ENCODE measurements at regions not wholly inside any gene's neighbourhood (a gene's known extent, or its start where the extent isn't known, plus 50 kb on each side); places are given as distances from the start of the nearest gene placed in this dataset.
"Not testable (repeated sequence)": the region's sequence is repeated elsewhere in the genome, so short reads cannot be mapped to it uniquely, and the experiment has no call there.

DNA sequence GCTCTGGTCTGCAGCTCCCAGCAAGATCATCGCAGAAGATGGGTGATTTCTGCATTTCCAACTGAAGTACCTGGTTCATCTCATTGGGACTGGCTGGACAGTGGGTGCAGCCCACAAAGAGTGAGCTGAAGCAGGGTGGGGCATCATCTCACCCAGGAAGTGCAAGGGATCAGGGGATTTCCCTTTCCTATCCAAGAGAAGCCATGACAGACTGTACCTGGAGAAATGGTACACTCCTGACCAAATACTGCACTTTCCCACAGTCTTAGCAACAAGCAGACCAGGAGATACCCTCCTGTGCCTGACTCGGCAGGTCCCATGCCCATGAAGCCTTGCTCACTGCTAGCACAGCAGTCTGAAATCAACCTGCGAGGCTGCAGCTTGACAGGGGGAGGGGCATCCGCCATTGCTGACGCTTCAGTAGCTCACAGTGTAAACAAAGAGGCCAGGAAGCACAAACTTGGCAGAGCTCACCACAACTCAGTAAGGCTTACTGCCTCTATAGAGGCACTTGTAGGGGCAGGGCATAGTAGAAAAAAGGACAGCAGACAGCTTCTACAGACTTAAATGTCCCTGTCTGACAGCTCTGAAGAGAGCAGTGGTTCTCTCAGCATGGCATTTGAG, 60.5 kb downstream of the AREG start:
- not testable (repeated sequence) for DNase-seq

DNA sequence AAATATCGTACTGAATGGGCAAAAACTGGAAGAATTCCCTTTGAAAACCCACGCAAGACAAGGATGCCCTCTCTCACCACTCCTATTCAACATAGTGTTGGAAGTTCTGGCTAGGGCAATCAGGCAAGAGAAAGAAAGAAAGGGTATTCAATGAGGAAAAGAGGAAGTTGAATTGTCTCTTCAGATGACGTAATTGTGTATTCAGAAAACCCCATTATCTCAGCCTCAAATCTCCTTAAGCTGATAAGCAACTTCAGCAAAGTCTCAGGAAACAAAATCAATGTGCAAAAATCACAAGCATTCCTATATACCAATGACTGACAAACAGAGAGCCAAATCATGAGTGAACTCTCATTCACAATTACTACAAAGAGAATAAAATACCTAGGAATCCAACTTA, 64.4 kb downstream of the AREG start:
- not testable (repeated sequence) for DNase-seq

DNA sequence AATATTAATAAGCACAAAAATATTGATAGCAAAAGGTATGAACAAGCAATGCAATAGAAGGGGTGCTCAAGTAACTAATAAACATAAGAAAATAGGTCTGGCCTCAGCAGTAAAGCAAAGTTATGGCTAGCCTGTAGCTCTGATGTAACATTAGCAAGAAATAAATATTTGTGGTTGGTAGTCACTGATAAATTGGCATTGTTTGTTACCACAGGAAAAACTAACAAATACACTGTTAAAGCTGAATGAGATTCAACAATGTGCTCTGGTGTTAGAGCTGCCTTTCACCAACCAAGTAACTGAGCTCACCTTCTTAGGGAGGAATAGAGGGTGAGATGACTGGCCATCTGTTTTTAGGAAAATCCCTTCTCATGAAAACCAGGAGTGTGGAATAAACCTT, 71.4 kb downstream of the AREG start:
- no peak for DNase-seq

DNA sequence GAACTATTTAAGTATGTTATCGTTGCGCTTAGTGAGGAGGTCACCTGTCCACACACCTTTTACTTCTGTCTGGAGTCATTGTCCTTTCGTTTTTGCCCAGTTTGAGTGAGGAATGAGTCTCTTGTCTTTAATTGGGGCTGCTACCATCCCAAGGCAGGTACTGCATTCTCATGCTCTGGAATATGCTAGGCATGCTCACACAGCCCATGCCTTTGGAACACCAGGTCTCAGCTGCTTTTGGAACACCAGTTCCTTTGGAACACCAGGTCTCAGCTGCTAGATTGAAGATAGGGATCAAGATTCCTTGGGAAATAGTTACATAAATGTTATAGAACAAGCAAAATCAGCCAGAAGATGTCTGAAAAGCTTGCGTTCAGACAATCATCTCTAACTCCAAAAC, 73.1 kb downstream of the AREG start:
- DNase-seq: no peak

DNA sequence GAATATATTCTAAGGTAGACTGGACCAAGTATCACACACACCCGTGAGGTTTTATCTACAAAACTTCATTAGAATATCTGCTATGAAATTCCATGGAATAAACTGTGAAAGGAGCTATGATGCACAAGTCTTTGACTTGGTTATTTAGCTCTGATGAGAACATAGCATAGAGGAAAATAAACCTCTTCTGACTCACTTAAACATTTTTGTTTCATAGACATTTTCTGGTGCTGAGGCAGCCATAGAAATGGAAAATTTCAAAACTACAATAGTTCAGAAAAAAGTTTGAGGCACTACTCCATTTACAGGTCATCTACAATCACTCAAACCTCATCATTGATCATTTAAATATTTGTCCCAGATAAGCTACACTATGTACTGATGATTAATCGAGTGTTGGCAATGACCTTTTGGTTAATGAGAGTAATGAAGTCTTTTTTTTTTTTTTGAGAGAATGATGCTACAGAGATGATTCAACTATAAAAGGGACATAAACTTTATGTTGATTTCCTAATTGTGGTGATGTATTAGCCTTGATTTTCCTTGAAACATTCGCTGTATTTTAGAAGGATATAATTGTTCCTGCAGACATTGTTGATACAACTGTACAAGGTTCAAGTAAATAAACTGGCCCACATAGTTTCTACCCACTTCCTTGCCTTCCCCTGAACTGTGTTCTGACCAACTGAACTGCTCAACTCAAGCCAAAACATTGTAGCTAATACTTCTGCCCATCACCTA, 77.5 kb downstream of the AREG start:
- no peak for DNase-seq

DNA sequence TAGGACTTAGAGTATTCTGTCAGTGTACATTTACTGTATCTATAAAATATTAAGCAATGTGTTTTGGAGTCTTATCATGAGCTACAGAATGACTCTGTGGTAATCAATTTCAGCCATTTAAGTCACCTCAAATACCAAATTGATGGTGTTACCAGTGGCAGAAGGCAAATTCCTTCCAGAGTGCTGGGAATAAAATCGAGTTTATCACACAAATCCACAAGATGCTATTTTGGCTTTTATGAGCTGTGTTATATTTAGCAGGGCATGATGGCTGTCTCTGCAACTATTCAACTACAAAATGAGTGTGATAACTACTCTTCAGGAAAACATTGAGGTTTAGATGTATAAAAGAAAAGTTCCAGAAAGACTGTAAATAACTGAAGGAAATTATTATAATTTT, 78.2 kb downstream of the AREG start:
- no peak for DNase-seq

DNA sequence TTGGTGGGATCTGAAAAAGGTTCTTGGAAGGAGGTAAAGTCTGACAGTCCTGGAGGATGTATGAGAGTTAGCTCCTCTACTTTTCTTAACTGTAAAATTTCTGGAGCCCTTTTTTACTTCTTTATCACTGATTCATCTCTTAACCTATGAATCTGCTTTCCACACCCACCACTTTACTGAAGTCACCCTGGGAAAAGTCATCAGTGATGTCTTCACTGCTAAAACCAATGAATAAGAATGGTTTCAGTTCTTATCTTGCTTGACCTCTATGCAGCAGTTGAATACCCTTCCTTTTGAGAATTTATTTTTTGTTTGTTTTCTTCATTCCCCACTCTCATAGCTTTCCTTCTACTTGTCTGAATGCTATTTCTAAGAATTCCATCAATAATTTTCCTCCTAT, 80.0 kb downstream of the AREG start:
- no peak for DNase-seq

DNA sequence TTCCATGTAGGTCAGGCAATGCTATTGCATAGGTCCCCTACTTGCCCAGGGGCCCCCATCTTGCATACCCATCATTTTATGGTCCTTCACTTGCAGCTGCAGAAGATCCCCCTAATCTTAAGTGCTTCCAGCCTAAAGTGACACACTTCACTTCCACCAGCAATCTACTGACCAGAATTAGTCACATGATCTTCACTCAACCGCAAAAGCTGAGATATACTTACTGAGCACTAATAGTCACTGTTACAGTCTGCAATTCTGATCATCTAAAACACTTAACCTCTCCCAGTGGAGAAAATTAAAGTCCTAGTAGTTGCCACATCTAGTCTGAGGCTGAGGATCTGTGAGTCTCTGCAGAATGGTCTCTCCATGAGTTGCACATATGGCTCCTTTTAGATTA, 82.1 kb downstream of the AREG start:
- no peak for DNase-seq

DNA sequence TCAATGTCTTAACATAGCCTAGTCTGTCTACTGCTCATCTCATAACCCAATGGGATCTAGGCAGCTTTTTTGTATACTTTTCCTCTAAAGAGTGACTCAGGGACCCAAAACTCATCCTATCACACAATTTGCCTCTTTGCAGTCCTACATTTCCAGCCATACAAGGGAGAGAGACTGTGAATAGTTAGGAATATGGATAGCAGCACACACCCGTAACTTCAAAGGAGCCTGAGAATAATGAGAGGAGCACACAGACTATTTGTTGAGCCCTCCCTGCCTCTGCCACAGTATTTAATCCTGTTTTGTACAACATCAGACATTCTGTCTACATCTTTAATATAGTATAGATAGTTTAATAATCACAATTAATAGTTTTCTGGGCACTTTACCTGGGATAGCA, 83.2 kb downstream of the AREG start:
- no peak for DNase-seq

DNA sequence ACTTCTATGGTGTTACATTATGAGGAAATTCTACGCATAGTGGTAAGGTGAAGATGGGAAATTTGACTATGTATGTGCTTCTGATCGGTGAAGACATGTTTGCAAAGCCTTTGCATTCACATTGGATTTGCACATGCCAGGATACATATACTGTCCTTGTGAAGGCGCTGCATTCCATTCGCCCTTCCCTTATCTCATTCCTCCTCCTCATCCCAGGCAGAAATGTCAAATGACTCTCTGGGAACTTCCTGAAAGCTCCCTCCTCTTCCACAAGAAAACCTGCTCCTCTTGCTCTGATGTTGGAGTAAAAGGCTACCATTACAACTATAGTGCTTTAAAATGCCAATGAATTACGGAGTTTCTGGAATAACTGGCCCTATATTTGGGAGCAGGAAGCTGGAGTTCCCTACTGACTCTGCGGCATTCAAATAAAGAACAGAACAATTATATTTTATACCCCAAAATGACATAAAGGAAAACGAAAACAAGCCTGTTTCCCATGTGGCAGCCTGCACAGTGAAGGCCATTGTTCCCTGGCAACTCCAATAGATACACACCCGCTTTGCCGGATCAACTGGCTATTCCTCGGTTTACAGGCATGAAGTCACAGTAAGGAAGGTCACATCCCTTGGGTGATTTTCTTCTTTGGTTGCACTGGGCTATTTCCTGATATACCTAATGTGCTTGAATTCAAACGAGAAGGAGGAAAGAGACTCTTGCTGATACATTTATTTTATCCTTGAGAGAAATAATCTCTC, 84.5 kb downstream of the AREG start:
- DNase-seq: no peak

DNA sequence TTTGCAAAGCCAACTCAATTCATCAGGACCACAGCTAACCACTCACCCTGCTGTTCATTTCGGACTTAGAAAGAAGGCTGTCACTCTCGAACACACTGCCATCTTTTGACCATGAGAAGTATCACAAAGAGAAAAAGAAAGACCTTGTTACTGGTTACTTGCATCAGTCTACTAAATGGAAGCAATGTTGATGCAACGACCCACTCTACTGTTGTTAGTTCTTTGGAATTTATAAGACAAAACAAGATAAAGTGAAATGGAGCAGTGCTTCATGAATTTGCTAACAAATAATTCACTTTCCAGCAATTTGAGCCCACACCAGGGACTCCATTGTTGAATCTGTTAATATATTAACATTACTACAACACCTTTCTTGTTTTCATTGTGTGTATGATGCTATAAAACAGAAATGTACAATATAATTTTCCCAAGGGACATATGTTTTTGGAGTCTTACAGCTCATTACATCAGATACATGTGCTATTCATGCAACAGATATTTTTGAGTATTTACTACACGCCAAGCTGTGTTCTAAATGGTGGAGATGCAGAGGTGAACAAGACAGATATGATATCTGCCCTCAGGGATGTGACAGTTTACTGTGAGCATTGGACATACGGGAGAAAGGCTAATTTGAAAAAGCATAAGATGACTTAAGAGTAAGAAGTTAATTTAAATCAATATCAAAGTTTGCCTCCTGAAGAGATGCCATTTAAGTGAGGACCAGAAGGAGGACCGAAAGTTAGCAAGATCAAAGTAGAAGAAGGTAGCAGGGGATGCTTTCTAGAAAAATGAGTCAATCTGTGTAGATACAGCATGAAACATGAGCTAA, 87.2 kb downstream of the AREG start:
- DNase-seq: no peak

DNA sequence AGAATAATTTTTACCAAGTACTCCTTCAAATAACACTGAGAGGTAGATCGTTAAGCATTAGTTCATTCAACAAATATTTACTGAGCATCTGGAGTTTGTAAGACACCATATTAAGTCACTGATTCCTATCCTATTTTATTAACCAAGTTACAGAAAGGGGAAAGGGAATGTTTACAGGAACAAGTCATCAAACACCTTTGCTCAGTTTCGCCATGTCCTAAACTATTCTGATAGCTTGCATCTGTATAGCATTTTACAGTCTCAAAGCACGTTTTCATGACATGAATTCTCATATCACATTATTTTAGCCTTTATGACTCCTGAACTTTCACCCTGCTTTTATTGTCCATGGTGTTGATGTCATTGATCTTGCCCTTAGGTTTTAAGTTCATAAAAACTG, 89.2 kb downstream of the AREG start:
- DNase-seq: no peak

DNA sequence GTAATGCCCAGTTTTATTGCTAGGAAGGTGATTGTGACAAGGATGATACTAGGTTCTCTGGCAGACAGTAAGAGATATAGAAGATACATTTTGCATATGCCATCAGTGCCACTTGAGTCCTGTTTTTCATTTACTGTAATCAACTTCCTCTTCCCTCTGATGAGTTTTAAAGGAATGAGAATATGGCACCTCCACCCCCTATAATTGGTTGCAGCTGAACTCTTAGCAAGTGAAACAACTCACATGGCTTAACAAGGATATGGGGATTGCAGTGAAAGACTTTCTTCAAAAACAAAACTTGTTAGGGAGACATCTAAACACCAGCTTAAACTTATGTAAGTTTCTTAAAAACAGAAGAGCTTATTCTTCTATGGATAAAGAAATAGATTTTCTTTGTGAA, 90.0 kb downstream of the AREG start:
- DNase-seq: no peak

DNA sequence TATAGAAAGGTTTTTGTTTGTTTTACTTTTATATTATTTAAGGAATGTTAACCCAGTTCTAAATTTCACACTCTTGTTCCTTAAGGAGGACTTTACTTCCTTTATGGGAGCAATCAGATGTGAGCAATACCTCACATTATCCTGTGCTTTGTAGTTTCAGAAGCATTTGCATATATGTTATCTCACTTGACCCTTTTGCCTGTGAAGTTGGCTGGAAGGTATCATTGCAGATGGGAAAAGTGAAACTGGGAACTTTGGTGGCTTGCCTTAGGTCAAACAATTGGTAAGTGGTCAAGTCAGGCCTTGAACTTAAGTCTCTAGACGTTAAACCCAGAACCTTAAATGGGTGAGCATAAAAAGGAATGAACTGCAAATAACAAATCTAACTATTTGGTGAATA, 90.6 kb downstream of the AREG start:
- no peak for DNase-seq

DNA sequence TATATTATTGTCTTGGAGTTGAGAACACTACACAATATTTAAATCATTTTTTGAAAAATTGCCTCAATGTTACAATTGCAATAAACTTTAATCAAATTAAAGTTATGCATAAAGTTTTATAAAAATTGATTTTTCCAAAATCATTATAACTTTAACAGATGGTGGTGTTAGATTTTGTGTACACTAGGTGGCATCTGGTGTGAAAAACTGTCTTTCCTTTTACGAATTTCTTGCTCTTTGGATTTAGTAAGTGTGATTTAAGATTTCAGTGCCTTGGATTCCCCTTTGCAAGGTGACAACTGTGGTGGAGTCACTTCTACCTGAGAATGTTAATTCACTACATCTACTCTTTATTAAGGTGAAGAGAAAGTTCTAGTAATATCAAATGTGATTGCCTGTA, 91.6 kb downstream of the AREG start:
- no peak for DNase-seq

DNA sequence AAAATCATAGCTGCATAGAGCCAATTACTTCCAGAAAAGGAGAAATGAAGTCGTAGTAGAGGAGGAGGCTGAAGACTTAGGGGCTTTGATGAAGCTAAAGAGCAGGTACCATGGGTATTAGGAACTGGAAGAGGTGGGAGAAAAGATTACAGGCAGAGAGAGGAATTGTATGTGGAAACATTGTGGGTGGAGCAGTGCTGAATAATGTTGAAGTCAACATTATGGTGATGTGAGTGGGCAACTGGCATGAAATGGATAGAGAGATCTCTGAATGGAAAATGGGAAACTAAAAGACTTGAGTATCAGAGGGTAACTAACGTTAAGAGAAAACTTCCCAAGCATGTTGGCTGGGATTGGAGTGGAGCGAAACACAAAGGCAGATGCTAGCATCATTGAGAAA, 92.5 kb downstream of the AREG start:
- no peak for DNase-seq

DNA sequence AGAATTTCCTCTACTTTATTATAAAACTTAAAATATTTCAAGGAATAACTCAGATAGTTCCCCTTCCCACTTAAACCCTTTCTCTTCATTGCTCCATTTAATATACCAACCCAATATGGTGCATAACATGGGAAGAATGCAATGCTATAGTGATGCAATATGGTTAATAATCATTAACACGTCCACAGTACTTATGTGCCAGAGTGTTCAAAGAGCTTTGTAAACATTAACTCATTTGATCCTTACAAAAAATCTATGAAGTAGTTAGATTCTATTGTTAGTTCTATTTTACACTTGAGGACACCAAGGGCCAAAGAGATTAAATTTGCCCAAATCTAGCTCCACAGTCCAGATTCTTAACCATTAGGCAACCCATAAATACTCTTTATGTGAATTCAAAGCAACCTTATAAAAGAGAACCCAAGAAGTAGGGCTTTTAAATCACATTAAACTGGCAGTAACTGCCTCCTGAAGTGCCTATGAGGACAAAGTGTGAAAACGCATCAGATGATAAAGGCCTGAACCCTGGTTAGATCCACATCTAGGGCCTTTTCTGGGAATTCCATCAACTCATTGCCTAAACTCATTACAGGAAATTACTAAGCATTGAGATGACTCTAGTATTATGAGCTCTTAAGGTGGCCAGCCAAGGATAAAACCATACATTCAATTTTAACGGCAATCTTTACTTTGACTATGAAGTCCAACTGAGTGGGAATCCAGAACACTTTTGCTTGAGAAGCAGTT, 94.3 kb downstream of the AREG start:
- no peak for DNase-seq

DNA sequence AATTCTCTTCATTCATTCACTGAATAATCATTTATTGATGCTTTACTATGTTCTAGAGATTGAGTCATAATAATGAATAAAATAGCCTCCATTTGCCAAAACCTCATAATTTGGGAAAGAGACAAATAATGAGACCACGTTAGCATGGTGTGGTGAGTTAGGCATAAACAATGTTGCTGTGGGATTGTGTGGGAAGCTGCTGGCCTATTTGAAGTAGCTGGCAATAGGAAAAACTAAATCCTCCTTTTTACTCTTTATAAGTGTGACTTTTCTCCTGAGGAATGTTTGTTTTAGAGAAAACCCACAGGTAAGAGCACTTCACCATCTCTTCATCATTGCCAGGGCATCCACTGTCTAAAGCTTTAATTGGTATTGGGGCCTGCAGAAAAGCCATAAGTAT, 95.3 kb downstream of the AREG start:
- DNase-seq: no peak

DNA sequence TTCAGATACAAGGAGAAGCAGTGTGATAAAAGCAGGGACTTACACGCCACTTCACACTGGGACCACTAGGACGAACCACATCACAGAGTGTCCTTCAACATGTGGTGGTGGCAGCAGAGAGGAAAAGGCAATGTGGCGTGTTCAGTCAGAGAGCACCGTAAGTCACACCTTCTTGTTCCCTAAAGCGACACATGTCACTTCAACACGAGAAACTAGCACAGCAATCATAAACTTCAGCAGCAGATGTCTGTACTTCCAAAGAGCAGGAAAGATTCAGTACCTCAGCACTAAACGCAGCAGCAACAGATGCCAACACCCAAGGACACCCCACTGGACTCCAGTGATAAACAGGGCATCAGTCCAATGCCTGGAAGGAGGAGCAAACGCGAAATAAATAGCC, 96.7 kb downstream of the AREG start:
- no peak for DNase-seq

DNA sequence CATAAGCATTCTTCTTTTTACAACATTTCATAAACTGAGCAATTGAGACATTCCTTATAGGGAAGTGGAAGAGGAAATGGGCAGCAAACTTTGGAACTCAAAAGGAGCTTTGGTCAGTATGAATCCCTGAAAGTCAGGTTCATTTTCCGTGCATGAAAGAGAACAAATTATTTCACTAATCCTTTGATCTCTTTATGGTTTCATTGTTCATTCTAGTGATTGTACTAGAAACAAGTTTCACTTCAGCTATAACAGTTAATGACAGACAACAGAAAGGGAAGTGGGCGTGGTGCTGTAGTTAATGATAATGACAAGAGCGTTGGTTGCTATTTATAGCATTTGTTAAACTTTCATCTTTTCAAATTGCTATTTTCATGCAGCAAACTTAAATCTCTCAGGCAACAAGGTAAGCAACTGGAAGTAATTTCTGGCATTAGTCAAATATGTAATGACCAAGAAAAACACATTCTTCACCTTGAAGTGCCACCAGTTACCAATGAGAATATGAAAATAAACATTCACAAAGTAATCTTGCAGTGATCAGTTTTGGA, 98.4 kb downstream of the AREG start:
- no peak for DNase-seq

DNA sequence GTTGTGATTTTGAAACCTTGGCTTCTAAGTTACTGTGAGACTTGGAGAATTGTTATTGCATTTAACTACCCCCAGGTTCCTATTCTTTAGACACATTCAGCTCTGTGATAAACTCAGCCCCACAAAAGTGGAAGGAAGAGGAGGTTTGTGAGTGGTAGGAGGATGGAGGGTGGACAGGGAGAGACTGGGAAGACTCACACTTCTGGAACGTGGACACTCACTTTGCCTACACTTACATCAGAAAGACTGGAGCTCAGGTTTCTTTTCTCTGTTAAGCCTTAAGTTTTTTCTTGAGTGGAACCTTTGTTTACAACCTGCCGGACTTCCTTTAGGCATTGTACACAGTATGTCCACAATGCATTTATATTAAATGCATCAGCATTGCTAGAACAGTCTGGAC, 99.0 kb downstream of the AREG start:
- no peak for DNase-seq

DNA sequence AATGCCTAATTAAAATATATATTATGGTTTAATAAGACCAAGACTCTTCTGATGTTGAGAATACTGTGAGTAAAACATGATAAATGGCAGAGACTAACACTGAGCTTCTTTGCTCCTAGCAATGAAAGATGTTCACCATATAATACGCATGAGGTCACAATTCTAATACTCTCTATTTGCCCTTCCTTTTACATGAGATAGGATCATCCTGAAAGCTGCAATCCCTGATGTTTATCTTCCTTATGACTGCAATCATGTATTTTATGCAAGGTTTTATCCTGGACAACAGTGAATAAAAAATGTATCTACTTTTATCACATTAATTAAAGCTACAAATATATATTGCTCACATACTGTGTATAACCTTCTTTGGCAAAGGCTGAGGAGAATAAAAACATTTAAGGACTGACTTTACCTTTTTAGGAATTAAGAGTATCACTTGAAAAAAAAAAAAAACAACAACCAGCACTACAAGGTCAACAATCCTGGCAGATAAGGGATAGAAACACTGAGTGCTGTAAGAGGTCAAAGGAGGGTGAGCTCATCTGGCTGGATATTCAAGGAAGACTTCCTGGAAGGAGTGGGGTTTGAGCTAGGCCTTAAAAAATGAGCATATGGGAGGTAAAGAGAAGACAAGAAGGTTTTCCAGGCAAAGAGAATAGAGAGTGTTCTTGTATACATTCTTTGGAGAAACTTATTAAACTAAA, 99.9 kb downstream of the AREG start:
- DNase-seq: no peak
